Prostate gland (tissue), 2 donors: ENCODE measurements at regions not wholly inside any gene's neighbourhood (a gene's known extent, or its start where the extent isn't known, plus 50 kb on each side); places are given as distances from the start of the nearest gene placed in this dataset.
"Not testable (repeated sequence)": the region's sequence is repeated elsewhere in the genome, so short reads cannot be mapped to it uniquely, and the experiment has no call there.

Experiments
- POLR2A ChIP-seq: fragments of 450-650 bp; IDR thresholded peaks from one replicate; pipeline ENCODE4 v1.6.1; 2016; ENCODE audit warnings: antibody characterized with exemption, mild to moderate bottlenecking
- TF ChIP-seq, protein P1 (sequence below), 4 experiments: fragments of 200-600 bp in 2 of 4; fragments of 450-650 bp in 2 of 4; sonication (generic) in 2 of 4; IDR thresholded peaks; 1 replicate in 3 of 4; 2 replicates in 1 of 4; pipeline ENCODE4 v1.5.1; 2016 to 2019; ENCODE audit warnings: antibody characterized with exemption in 4 of 4, mild to moderate bottlenecking in 2 of 4, moderate library complexity in 2 of 4

DNA sequence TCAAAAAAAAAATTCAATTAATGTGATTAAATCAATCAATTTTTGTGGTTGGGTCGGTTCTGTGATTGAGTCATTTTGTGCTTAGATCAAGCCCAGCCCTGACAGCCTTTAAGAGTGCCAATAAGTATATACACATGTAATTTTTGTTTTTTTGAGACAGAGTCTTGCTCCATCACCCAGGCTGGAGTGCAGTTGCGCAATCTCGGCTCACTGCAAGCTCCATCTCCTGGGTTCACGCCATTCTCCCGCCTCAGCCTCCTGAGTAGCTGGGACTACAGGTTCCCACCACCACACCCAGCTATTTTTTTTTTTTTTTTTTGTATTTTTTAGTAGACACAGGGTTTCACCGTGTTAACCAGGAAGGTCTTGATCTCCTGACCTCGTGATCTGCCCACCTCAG is 887.1 kb upstream of the ZNF722 start:
- not testable (repeated sequence) for TF ChIP-seq POLR2A
- TF ChIP-seq, protein P1, sequence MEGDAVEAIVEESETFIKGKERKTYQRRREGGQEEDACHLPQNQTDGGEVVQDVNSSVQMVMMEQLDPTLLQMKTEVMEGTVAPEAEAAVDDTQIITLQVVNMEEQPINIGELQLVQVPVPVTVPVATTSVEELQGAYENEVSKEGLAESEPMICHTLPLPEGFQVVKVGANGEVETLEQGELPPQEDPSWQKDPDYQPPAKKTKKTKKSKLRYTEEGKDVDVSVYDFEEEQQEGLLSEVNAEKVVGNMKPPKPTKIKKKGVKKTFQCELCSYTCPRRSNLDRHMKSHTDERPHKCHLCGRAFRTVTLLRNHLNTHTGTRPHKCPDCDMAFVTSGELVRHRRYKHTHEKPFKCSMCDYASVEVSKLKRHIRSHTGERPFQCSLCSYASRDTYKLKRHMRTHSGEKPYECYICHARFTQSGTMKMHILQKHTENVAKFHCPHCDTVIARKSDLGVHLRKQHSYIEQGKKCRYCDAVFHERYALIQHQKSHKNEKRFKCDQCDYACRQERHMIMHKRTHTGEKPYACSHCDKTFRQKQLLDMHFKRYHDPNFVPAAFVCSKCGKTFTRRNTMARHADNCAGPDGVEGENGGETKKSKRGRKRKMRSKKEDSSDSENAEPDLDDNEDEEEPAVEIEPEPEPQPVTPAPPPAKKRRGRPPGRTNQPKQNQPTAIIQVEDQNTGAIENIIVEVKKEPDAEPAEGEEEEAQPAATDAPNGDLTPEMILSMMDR (IDR thresholded peaks at IDR 0.05): not testable (repeated sequence)
